BLaER1 (cell line): ENCODE measurements at regions not wholly inside any gene's neighbourhood (a gene's known extent, or its start where the extent isn't known, plus 50 kb on each side); places are given as distances from the start of the nearest gene placed in this dataset.

Experiments used
- H3K27ac ChIP-seq: shearing (Covaris generic); formaldehyde crosslinking; 2 replicates; pipeline ENCODE4 v1.8.1; 2022
- H3K27me3 ChIP-seq: shearing (Covaris generic); formaldehyde crosslinking; 2 replicates; pipeline ENCODE4 v1.8.1; 2022
- H3K36me3 ChIP-seq: shearing (Covaris generic); formaldehyde crosslinking; 2 replicates; pipeline ENCODE4 v1.8.1; 2022
- H3K4me1 ChIP-seq: shearing (Covaris generic); formaldehyde crosslinking; 2 replicates; pipeline ENCODE4 v1.8.1; 2022
- H3K4me2 ChIP-seq: shearing (Covaris generic); formaldehyde crosslinking; 2 replicates; pipeline ENCODE4 v1.8.1; 2022
- H3K4me3 ChIP-seq: shearing (Covaris generic); formaldehyde crosslinking; 2 replicates; pipeline ENCODE4 v1.8.1; 2022
- H3K9ac ChIP-seq: shearing (Covaris generic); formaldehyde crosslinking; 2 replicates; pipeline ENCODE4 v1.8.1; 2022
- H3K9me3 ChIP-seq: shearing (Covaris generic); formaldehyde crosslinking; 2 replicates; pipeline ENCODE4 v1.8.1; 2022
- H4K20me1 ChIP-seq: shearing (Covaris generic); formaldehyde crosslinking; 2 replicates; pipeline ENCODE4 v1.8.1; 2022
- Cebpa-rat ChIP-seq: shearing (Covaris generic); IDR thresholded peaks from 2 replicates; pipeline ENCODE4 v1.8.1; 2022

GRCh38 chr1:229221106-229222019 lies 49.5 kb upstream of the RAB4A start:
- Histone ChIP-seq H3K27ac (no peak overlapping the region), H3K4me3 (no peak overlapping the region), H3K9ac (no peak overlapping the region), H3K9me3 (peaks cover 5% of the 10 kb centered on the region; the same call in 1 of the 2 replicates), H4K20me1 (no peaks in the 10 kb centered on the region), H3K4me2 (no peak overlapping the region), H3K4me1 (no peaks in the 10 kb centered on the region), H3K27me3 (no peaks in the 10 kb centered on the region), H3K36me3 (no peaks in the 10 kb centered on the region)
- no peak for TF ChIP-seq Cebpa-rat
